Thyroid gland (tissue), 4 donors: ENCODE measurements at regions not wholly inside any gene's neighbourhood (a gene's known extent, or its start where the extent isn't known, plus 50 kb on each side); places are given as distances from the start of the nearest gene placed in this dataset.

Experiments
- DNase-seq, 2 donors: peaks; one replicate each; pipeline ENCODE4 v3.0.0-alpha.2; 2019
- H3K27ac ChIP-seq, 3 donors: fragments of 200-600 bp; sonication (generic); 1 replicate in 2 of 3; 2 replicates in 1 of 3; pipeline ENCODE4 v1.5.1; 2016 to 2019; ENCODE audit warnings: mild to moderate bottlenecking in 1 of 3, moderate library complexity in 1 of 3
- H3K27me3 ChIP-seq: fragments of 200-600 bp; sonication (generic); one replicate; pipeline ENCODE4 v1.5.1; 2019
- H3K36me3 ChIP-seq, 2 donors: fragments of 200-600 bp; sonication (generic); one replicate each; pipeline ENCODE4 v1.5.1; 2016 to 2019
- H3K4me1 ChIP-seq, 2 donors: fragments of 200-600 bp; sonication (generic); one replicate each; pipeline ENCODE4 v1.5.1; 2017 to 2019
- H3K4me3 ChIP-seq, 3 donors: fragments of 200-600 bp; sonication (generic); replicated peaks in 1 of 3; 1 replicate in 2 of 3; 2 replicates in 1 of 3; pipeline ENCODE4 v1.5.1; 2016; ENCODE audit warnings: mild to moderate bottlenecking in 1 of 3
- H3K9me3 ChIP-seq: fragments of 200-600 bp; sonication (generic); one replicate; pipeline ENCODE4 v1.5.1; 2017
- CTCF ChIP-seq, 6 experiments: fragments of 200-600 bp in 3 of 6; fragments of 450-650 bp in 3 of 6; sonication (generic) in 3 of 6; IDR thresholded peaks; one replicate each; pipeline ENCODE4 v1.5.1; 2016 to 2019; ENCODE audit warnings: antibody characterized with exemption in 6 of 6, mild to moderate bottlenecking in 2 of 6, inconsistent platforms in 1 of 6, moderate library complexity in 1 of 6
- POLR2A ChIP-seq, 2 donors: fragments of 450-650 bp; IDR thresholded peaks; one replicate each; pipeline ENCODE4 v1.6.1; 2017; ENCODE audit warnings: antibody characterized with exemption in 2 of 2, mild to moderate bottlenecking in 2 of 2, moderate library complexity in 1 of 2
- WGBS, 2 donors: methylation state at CpG; one replicate each; pipeline ENCODE4 v1.1.5; 2017; 5-methylcytosine and 5-hydroxymethylcytosine counted together
- intact Hi-C: fragments of 100-400 bp; cut with DNase I; formaldehyde crosslinking; loops from one replicate; pipeline ENCODE4 v1.15.1; 2023

GRCh38 chr11:112453601-112454577 lies 193.2 kb upstream of the PLET1 start:
- intact Hi-C loops: no loop called here
- TF ChIP-seq POLR2A (IDR thresholded peaks at IDR 0.05) (no peak), CTCF (IDR thresholded peaks at IDR 0.05) (peak in 4 of 6 experiments; percentile 32 to 65 (median 44))

GRCh38 chr11:112454841-112455240 lies 194.2 kb upstream of the PLET1 start:
- no peaks in the 10 kb centered on the region for H3K27me3 ChIP-seq
- 95 to 96% methylated on average over 4 of the region's 4 CpGs for WGBS, 2 donors
- DNase-seq: no peak
- TF ChIP-seq POLR2A (IDR thresholded peaks at IDR 0.05): no peak
- TF ChIP-seq CTCF (IDR thresholded peaks at IDR 0.05): no peak
- no peak overlapping the region for H3K27ac ChIP-seq
- no peaks in the 10 kb centered on the region for H3K36me3 ChIP-seq
- no peaks in the 10 kb centered on the region for H3K4me1 ChIP-seq
- no peak overlapping the region for H3K4me3 ChIP-seq
- intact Hi-C loops: no loop called here
- no peaks in the 10 kb centered on the region for H3K9me3 ChIP-seq

More at GRCh38 chr11:112453601-112454577, 193.2 kb upstream of the PLET1 start:
- Histone ChIP-seq H3K4me1 (no peaks in the 10 kb centered on the region), H3K4me3 (no peak overlapping the region), H3K27ac (no peak overlapping the region), H3K27me3 (no peaks in the 10 kb centered on the region), H3K9me3 (no peaks in the 10 kb centered on the region), H3K36me3 (no peaks in the 10 kb centered on the region)
- WGBS, 2 donors: 91 to 93% methylated on average over 4 of the region's 4 CpGs
- peak; percentile 66 to 67 for DNase-seq

- TF ChIP-seq POLR2A (IDR thresholded peaks at IDR 0.05) (no peak), CTCF (IDR thresholded peaks at IDR 0.05) (no peak)
- H3K27ac ChIP-seq: no peak overlapping the region
- H3K4me3 ChIP-seq: no peak overlapping the region
- 67 to 95% methylated on average over 1 of the region's 1 CpG for WGBS, 2 donors
- H3K36me3 ChIP-seq: no peaks in the 10 kb centered on the region
- intact Hi-C loops: no loop called here
- no peaks in the 10 kb centered on the region for H3K4me1 ChIP-seq
- DNase-seq: no peak
- no peaks in the 10 kb centered on the region for H3K27me3 ChIP-seq
- H3K9me3 ChIP-seq: no peaks in the 10 kb centered on the region
These were observed 195.1 kb upstream of the PLET1 start for GRCh38 chr11:112455791-112456190.

- no peak overlapping the region for H3K4me3 ChIP-seq
- DNase-seq: no peak
- TF ChIP-seq POLR2A (IDR thresholded peaks at IDR 0.05): no peak
- no peak for TF ChIP-seq CTCF (IDR thresholded peaks at IDR 0.05)
- H3K4me1 ChIP-seq: no peaks in the 10 kb centered on the region
- intact Hi-C loops: no loop called here
- no peaks in the 10 kb centered on the region for H3K9me3 ChIP-seq
- H3K36me3 ChIP-seq: no peaks in the 10 kb centered on the region
- H3K27me3 ChIP-seq: no peaks in the 10 kb centered on the region
- no peak overlapping the region for H3K27ac ChIP-seq
- WGBS, 2 donors: 95 to 96% methylated on average over 2 of the region's 2 CpGs
These were observed 196.9 kb upstream of the PLET1 start for GRCh38 chr11:112457532-112457931.

GRCh38 chr11:112459001-112459400 lies 198.3 kb upstream of the PLET1 start:
- intact Hi-C loops: no loop called here
- H3K4me3 ChIP-seq: no peak overlapping the region
- H3K27me3 ChIP-seq: no peaks in the 10 kb centered on the region
- DNase-seq: no peak
- 86% methylated on average over 4 of the region's 4 CpGs for WGBS, 2 donors
- H3K36me3 ChIP-seq: no peaks in the 10 kb centered on the region
- H3K27ac ChIP-seq: no peak overlapping the region
- no peak for TF ChIP-seq POLR2A (IDR thresholded peaks at IDR 0.05)
- TF ChIP-seq CTCF (IDR thresholded peaks at IDR 0.05): no peak
- H3K9me3 ChIP-seq: no peaks in the 10 kb centered on the region
- no peaks in the 10 kb centered on the region for H3K4me1 ChIP-seq
